ENCODE measurements at regions not wholly inside any gene's neighbourhood (a gene's known extent, or its start where the extent isn't known, plus 50 kb on each side); places are given as distances from the start of the nearest gene placed in this dataset.

- Mint-ChIP-seq H3K9me3 (ENCODE audit: low read depth) (peaks cover 9% of the 10 kb centered on the region), H3K4me1 (no peaks in the 10 kb centered on the region), H3K36me3 (ENCODE audit: low read depth) (no peaks in the 10 kb centered on the region), H3K27ac (no peak overlapping the region), H3K27me3 (no peaks in the 10 kb centered on the region), H3K4me3 (no peak overlapping the region)
- intact Hi-C loops (cut with DNase I, micrococcal nuclease) = no loop called here
- ChIA-PET CTCF (no interaction called here), POLR2A (no interaction called here)
- DNase-seq (no peak), ATAC-seq (no peak)
Observed at GRCh38 chr1:163672976-163673758, 351.4 kb downstream of the NUF2 start.

- intact Hi-C loops (cut with DNase I, micrococcal nuclease) = no loop called here
- H3K27me3 Mint-ChIP-seq = no peaks in the 10 kb centered on the region
- peaks cover 9% of the 10 kb centered on the region for H3K9me3 Mint-ChIP-seq (ENCODE audit: low read depth)
- H3K27ac Mint-ChIP-seq = no peak overlapping the region
- ATAC-seq (no peak), DNase-seq (no peak)
- CTCF ChIA-PET = no interaction called here
- POLR2A ChIA-PET = no interaction called here
- H3K4me3 Mint-ChIP-seq = no peak overlapping the region
- no peaks in the 10 kb centered on the region for H3K36me3 Mint-ChIP-seq (ENCODE audit: low read depth)
- no peaks in the 10 kb centered on the region for H3K4me1 Mint-ChIP-seq
Observed at GRCh38 chr1:163673759-163674151, 352.0 kb downstream of the NUF2 start.

GRCh38 chr1:163674236-163674635 lies 352.5 kb downstream of the NUF2 start:
- no peak overlapping the region for H3K4me3 Mint-ChIP-seq
- H3K27ac Mint-ChIP-seq = no peak overlapping the region
- POLR2A ChIA-PET = no interaction called here
- no peak for ATAC-seq
- peaks cover 10% of the 10 kb centered on the region for H3K9me3 Mint-ChIP-seq (ENCODE audit: low read depth)
- H3K36me3 Mint-ChIP-seq (ENCODE audit: low read depth) = no peaks in the 10 kb centered on the region
- H3K27me3 Mint-ChIP-seq = no peaks in the 10 kb centered on the region
- no peaks in the 10 kb centered on the region for H3K4me1 Mint-ChIP-seq
- DNase-seq = no peak
- intact Hi-C loops (cut with DNase I, micrococcal nuclease) = no loop called here
- CTCF ChIA-PET = no interaction called here

GRCh38 chr1:163684785-163685184 lies 363.0 kb downstream of the NUF2 start:
- CTCF ChIA-PET = no interaction called here
- intact Hi-C loops (cut with DNase I, micrococcal nuclease) = no loop called here
- no peak for ATAC-seq
- Mint-ChIP-seq H3K4me3 (no peak overlapping the region), H3K9me3 (ENCODE audit: low read depth) (peaks cover 16% of the 10 kb centered on the region), H3K27ac (no peak overlapping the region), H3K27me3 (no peaks in the 10 kb centered on the region), H3K36me3 (ENCODE audit: low read depth) (peaks cover 1% of the 10 kb centered on the region), H3K4me1 (no peaks in the 10 kb centered on the region)
- DNase-seq = no peak
- POLR2A ChIA-PET = no interaction called here

- POLR2A ChIA-PET = no interaction called here
- intact Hi-C loops (cut with DNase I, micrococcal nuclease) = no loop called here
- Mint-ChIP-seq H3K27ac (no peak overlapping the region), H3K27me3 (no peaks in the 10 kb centered on the region), H3K4me3 (no peak overlapping the region), H3K9me3 (ENCODE audit: low read depth) (peaks cover 3% of the 10 kb centered on the region), H3K36me3 (ENCODE audit: low read depth) (no peaks in the 10 kb centered on the region), H3K4me1 (no peaks in the 10 kb centered on the region)
- CTCF ChIA-PET = no interaction called here
- no peak for ATAC-seq
- DNase-seq = no peak
Observed at GRCh38 chr1:163692266-163692665, 370.5 kb downstream of the NUF2 start.

- H3K4me3 Mint-ChIP-seq = no peak overlapping the region
- no peaks in the 10 kb centered on the region for H3K36me3 Mint-ChIP-seq (ENCODE audit: low read depth)
- peak; percentile 36 for ATAC-seq
- no peak overlapping the region for H3K27ac Mint-ChIP-seq
- POLR2A ChIA-PET = no interaction called here
- CTCF ChIA-PET = no interaction called here
- no peaks in the 10 kb centered on the region for H3K27me3 Mint-ChIP-seq
- H3K4me1 Mint-ChIP-seq = no peaks in the 10 kb centered on the region
- DNase-seq = peak; percentile 5
- intact Hi-C loops (cut with DNase I, micrococcal nuclease) = no loop called here
- H3K9me3 Mint-ChIP-seq (ENCODE audit: low read depth) = peaks cover 3% of the 10 kb centered on the region
Observed at GRCh38 chr1:163697137-163697536, 375.4 kb downstream of the NUF2 start.

GRCh38 chr1:163701783-163702374 lies 380.1 kb downstream of the NUF2 start:
- Mint-ChIP-seq H3K9me3 (ENCODE audit: low read depth) (no peaks in the 10 kb centered on the region), H3K27me3 (no peaks in the 10 kb centered on the region), H3K4me3 (no peak overlapping the region), H3K4me1 (no peaks in the 10 kb centered on the region), H3K36me3 (ENCODE audit: low read depth) (no peaks in the 10 kb centered on the region), H3K27ac (no peak overlapping the region)
- intact Hi-C loops (cut with DNase I, micrococcal nuclease) = no loop called here
- ChIA-PET CTCF (interaction anchor here (1.2 kb wide), 1 partner anchor 8 kb away, joined by 3 read pairs; no protein-coding TSS in a partner anchor), POLR2A (no interaction called here)
- no peak for ATAC-seq
- no peak for DNase-seq

- intact Hi-C loops (cut with DNase I, micrococcal nuclease) = no loop called here
- H3K4me1 Mint-ChIP-seq = no peaks in the 10 kb centered on the region
- peaks cover 1% of the 10 kb centered on the region for H3K9me3 Mint-ChIP-seq (ENCODE audit: low read depth)
- H3K27ac Mint-ChIP-seq = no peak overlapping the region
- no peaks in the 10 kb centered on the region for H3K36me3 Mint-ChIP-seq (ENCODE audit: low read depth)
- POLR2A ChIA-PET = no interaction called here
- DNase-seq = no peak
- CTCF ChIA-PET = no interaction called here
- H3K4me3 Mint-ChIP-seq = no peak overlapping the region
- no peaks in the 10 kb centered on the region for H3K27me3 Mint-ChIP-seq
- no peak for ATAC-seq
Observed at GRCh38 chr1:163703794-163704193, 382.0 kb downstream of the NUF2 start.

- H3K4me1 Mint-ChIP-seq = no peaks in the 10 kb centered on the region
- H3K4me3 Mint-ChIP-seq = no peak overlapping the region
- H3K27me3 Mint-ChIP-seq = no peaks in the 10 kb centered on the region
- DNase-seq (no peak), ATAC-seq (no peak)
- POLR2A ChIA-PET = no interaction called here
- intact Hi-C loops (cut with DNase I, micrococcal nuclease) = no loop called here
- H3K27ac Mint-ChIP-seq = no peak overlapping the region
- peaks cover 5% of the 10 kb centered on the region for H3K9me3 Mint-ChIP-seq (ENCODE audit: low read depth)
- H3K36me3 Mint-ChIP-seq (ENCODE audit: low read depth) = no peaks in the 10 kb centered on the region
- CTCF ChIA-PET = no interaction called here
Observed at GRCh38 chr1:163706915-163707314, 385.2 kb downstream of the NUF2 start.

- H3K36me3 Mint-ChIP-seq (ENCODE audit: low read depth) = no peaks in the 10 kb centered on the region
- CTCF ChIA-PET = no interaction called here
- no peak overlapping the region for H3K27ac Mint-ChIP-seq
- H3K27me3 Mint-ChIP-seq = no peaks in the 10 kb centered on the region
- POLR2A ChIA-PET = no interaction called here
- no peak overlapping the region for H3K4me3 Mint-ChIP-seq
- ATAC-seq (no peak), DNase-seq (no peak)
- no peaks in the 10 kb centered on the region for H3K4me1 Mint-ChIP-seq
- H3K9me3 Mint-ChIP-seq (ENCODE audit: low read depth) = peaks cover 5% of the 10 kb centered on the region
- intact Hi-C loops (cut with DNase I, micrococcal nuclease) = no loop called here
Observed at GRCh38 chr1:163709636-163710035, 387.9 kb downstream of the NUF2 start.

- no peaks in the 10 kb centered on the region for H3K36me3 Mint-ChIP-seq (ENCODE audit: low read depth)
- CTCF ChIA-PET = no interaction called here
- no peak overlapping the region for H3K4me3 Mint-ChIP-seq
- intact Hi-C loops (cut with DNase I, micrococcal nuclease) = no loop called here
- no peak overlapping the region for H3K27ac Mint-ChIP-seq
- no peak for DNase-seq
- H3K9me3 Mint-ChIP-seq (ENCODE audit: low read depth) = peaks cover 7% of the 10 kb centered on the region
- no peaks in the 10 kb centered on the region for H3K27me3 Mint-ChIP-seq
- POLR2A ChIA-PET = no interaction called here
- H3K4me1 Mint-ChIP-seq = no peaks in the 10 kb centered on the region
- no peak for ATAC-seq
Observed at GRCh38 chr1:163712321-163712720, 390.6 kb downstream of the NUF2 start.

GRCh38 chr1:163720294-163720693 lies 398.5 kb downstream of the NUF2 start:
- POLR2A ChIA-PET = interaction anchor here (0.6 kb wide), 1 partner anchor 334 kb away, joined by 7 read pairs; no protein-coding TSS in a partner anchor
- intact Hi-C loops (cut with DNase I, micrococcal nuclease) = no loop called here
- Mint-ChIP-seq H3K27ac (no peak overlapping the region), H3K27me3 (no peaks in the 10 kb centered on the region), H3K4me3 (no peak overlapping the region), H3K4me1 (no peaks in the 10 kb centered on the region), H3K9me3 (ENCODE audit: low read depth) (peaks cover 15% of the 10 kb centered on the region), H3K36me3 (ENCODE audit: low read depth) (no peaks in the 10 kb centered on the region)
- CTCF ChIA-PET = no interaction called here
- no peak for DNase-seq
- no peak for ATAC-seq

Measured in activated CD4-positive, alpha-beta T cell treated with anti-CD3 and anti-CD28 coated beads for 36 hours (primary cell).